Stimulated activated CD4-positive, alpha-beta T cell treated with anti-CD3 and anti-CD28 coated beads, TNF-alpha, amount 100 ng/mL, for 48 hours (primary cell): ENCODE measurements at regions not wholly inside any gene's neighbourhood (a gene's known extent, or its start where the extent isn't known, plus 50 kb on each side); places are given as distances from the start of the nearest gene placed in this dataset.
"Not testable (repeated sequence)": the region's sequence is repeated elsewhere in the genome, so short reads cannot be mapped to it uniquely, and the experiment has no call there.

Source experiments
- DNase-seq, 3 donors: peaks; one replicate each; pipeline ENCODE4 v3.0.0-alpha.2; 2020; ENCODE audit warnings: low read depth in 3 of 3

DNA sequence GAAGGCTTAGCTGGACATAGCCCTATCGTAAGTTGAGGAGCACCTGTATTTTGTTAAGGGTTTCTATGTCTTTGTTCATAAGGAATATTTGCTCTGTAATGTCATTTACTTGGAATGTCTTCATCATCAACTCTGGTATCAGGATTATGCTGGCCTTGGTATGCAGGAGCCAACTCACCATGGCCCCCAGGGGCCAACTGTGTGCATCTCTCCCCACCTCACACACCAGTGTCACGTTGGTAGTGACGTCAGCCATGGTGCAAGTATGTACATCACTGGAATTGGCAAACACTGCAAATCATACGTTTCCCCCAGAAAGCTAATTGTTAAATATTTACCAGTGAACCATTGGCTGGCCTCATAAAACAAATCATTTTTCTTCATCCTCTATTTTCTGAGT is 70.8 kb downstream of the YTHDF1 start:
- no peak for DNase-seq

DNA sequence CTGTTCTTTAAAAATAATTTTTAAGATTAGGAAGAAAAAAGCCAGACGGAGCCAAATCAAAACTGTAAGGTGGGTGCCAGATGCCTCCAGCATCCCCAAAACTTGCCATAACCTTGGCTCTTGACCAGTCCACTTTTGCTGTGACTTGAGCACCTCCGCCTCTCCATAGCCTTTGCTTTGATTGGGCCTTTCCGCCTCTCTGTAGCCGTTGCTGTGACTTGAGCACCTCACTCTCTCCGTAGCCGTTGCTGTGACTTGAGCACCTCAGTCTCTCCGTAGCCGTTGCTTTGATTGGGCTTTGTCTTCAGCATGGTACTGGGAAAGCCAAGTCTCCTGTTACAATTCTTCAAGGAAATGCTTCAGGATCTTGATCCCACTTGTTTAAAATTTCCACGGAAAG is 73.0 kb downstream of the YTHDF1 start:
- DNase-seq, result no peak

DNA sequence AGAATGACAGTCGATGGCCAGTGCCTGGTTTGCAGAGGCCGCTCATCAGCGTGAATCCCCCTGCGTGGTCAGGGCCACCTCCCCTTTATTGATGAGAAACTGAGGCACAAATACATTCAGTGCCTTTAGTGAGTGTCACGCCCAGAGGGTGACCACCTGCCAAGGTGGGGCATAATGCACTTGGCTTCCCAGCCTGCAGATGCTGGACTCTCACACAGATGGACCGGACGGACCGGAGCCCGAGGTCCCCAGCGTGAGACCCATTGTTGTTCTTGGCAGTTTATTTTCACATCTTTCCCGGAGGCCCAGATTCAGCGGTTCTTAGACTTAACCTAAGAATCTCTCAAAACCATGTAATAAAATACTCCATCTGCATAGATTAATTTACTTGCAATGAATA is 74.4 kb downstream of the YTHDF1 start:
- no peak for DNase-seq

DNA sequence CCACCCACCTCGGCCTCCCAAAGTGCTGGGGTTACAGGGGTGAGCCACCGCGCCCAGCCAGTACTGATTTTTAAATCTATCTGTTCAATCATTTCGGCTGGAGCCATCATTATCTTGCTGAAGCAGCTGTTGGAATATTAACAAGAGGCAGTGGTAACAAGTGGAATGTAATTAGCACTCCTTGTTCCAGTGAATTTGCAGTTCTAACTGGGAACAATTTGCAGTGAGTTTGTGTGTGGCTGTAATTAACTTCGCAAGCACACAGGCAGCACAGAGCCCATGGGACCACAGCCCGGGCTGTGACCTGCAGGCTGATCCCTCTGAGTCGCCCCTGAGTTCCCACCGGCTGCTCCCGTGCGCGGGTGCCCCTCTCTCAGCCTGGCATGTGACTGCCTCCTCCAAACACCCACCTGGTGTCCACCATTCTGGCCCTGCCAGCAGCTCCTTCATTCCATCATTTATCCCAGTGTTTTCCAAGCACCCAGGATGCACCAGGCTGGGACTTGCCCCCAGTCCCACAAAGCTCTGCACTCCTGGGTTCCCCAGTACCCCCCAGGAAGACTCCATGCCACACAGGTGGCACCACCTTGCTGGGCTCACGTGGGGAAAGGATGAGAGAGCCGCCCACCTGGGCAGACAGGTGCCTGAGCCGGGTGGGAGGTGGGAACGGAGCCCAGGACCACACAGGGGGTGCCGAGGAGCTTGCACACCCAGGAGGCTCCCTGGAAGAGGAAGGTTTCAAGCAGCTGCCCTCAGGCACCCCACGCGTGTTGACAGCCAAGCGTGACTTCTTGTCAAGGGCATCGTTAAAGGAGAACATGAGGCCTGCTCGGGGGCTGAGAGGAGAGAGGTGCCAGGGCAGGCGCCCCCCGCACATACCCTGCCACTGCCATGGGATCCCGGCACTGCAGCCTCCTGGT is 75.2 kb downstream of the YTHDF1 start:
- no peak for DNase-seq

DNA sequence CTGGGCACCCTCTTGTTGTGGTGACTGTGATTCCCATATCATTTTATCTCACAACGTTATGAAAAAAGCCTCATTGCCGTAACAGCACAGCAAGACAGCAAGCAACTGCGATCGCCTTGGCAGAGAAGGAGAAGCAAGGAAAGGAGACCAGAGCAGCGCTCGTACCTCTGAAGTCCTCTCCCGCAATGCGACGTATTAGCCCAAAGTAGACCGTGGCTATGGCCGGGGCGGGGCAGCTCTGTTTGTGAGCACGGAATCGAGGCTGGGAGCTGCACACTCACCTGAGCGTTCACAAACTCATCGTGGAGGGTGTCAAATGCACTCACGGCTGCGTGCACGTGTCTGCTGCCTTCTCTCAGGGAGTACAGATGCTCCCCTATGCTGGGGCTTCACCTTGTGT is 76.1 kb downstream of the YTHDF1 start:
- DNase-seq, result no peak

DNA sequence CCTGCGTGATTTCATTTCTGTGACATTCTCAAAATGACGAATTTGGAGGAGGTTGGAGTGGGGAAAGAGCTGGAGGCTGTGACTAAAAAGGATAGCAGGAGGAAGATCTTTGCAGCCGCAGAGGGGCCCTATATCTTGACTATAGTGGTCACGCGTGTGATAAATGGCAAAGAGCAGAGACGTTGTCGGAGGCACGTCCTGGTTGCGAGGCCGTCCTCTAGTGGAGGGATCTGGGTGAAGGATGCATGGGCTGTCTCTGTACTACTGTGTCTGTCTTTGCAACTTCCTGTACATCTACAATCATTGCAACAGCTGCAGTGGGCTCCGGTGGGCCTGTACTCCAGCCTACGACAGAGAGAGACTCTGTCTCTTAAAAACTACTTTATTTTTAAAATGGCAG is 76.6 kb downstream of the YTHDF1 start:
- DNase-seq, result no peak

DNA sequence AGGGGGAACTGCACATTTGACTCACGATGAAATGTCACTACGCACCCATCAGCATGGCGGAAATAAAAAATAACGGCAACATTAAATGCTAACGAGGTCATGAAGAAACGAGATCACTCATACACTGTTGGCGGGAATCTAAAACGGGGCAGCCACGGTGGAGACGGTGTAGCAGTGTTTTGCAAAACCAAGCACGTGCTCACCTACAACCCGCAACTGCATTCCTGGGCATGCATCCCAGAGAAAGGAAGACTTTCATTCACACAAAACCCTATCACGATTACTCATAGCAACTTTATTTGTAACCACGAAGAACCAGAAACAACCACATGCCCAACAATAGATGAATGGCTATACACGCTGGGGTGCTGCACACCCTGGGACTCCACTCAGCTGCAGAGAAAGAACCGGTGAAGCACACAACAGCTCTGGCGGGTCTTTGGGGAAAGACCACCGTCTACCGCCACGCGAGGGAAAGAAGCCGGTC is 77.0 kb downstream of the YTHDF1 start:
- no peak for DNase-seq

DNA sequence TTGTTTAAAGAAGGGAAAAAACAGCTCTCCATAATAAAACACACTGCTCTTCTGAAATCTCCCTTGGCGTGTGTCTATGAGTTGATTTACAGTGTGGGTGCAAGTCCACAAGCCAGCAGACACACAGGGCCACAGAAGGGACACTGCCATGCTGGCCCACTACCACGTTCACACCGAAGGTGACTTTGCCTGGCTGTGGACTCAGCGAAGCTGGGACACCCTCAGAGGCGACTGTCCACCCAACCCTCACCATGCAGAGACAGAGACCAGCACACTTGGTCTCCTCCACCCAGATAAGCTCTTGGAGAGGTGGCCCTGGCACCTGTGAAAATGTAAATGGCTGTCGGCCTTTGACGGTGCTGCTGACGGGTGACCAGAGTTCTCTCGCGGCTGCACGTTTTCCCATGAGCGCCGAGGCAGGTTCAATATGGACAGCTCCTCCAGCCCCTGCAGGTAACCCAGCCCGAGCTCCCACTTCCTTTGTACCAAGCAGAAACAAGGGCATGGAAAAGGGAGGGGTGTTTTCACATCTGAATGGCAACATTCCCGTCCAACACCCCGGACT is 78.0 kb downstream of the YTHDF1 start:
- no peak for DNase-seq

DNA sequence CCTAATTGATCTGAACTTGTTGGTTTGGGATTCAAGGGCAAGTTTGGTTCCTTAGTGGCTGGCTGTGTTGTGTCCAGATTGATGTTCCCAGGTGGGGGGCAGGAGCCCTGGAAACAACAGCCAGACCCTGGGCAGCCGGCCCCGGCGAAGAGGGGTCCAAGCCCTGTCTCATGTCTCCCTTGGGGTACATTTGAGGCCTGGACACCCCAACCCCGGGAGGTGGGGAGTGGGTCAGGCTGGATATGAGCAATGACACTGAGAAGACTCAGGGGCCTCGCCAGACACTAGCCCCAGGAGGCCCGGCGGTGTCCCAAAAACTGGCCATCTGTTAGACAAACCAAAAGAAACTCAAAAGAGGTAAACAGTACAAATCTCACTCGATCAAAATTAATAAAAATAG is 79.6 kb downstream of the YTHDF1 start:
- no peak for DNase-seq

DNA sequence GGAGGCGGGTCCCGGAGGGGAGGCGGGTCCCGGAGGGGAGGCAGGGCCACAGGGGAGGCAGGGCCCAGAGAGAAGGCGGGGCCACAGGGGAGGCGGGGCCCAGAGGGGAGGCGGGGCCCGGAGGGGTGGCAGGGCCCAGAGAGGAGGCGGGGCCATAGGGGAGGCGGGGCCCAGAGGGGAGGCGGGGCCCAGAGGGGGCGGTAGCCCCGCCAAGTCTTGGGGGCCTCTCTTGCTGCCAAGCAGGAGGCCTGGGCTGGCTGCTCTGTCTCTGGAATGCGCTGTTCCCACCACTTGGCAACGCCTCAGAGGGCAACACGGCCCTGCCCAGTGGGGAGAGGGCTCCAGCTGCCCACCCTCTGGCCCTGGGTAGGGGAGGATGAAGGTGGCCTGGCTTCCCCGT is 80.5 kb downstream of the YTHDF1 start:
- DNase-seq, result peak in 1 of 3 donors; percentile 20

DNA sequence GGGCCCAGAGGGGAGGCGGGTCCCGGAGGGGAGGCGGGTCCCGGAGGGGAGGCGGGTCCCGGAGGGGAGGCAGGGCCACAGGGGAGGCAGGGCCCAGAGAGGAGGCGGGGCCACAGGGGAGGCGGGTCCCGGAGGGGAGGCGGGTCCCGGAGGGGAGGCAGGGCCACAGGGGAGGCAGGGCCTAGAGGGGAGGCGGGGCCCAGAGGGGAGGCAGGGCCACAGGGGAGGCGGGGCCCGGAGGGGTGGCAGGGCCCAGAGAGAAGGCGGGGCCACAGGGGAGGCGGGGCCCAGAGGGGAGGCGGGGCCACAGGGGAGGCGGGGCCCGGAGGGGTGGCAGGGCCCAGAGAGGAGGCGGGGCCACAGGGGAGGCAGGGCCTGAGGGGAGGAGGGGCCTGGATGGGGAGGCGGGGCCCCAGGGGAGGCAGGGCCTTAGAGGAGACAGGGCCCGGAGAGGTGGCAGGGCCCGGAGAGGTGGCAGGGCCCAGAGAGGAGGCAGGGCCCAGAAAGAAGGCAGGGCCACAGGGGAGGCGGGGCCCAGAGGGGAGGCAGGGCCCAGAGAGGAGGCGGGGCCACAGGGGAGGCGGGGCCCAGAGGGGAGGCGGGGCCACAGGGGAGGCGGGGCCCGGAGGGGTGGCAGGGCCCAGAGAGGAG is 81.1 kb downstream of the YTHDF1 start:
- not testable (repeated sequence) for DNase-seq

DNA sequence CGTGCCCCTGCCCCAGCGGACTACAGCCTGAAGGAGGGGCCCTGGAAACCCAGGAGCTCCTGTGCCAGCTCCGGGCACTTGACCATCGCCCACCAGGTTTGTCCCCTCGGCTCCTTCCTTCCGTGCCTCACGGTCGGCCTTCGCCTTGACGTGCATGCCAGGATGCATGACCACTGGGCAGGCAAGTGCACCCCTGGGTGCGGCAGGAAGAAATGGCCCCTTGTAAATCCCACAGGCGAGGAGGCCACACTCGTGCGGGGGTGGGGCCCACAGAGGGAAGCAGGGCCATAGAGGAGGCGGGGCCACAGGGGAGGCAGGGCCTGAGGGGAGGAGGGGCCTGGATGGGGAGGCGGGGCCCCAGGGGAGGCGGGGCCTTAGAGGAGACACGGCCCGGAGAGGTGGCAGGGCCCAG is 81.7 kb downstream of the YTHDF1 start:
- DNase-seq, result no peak

DNA sequence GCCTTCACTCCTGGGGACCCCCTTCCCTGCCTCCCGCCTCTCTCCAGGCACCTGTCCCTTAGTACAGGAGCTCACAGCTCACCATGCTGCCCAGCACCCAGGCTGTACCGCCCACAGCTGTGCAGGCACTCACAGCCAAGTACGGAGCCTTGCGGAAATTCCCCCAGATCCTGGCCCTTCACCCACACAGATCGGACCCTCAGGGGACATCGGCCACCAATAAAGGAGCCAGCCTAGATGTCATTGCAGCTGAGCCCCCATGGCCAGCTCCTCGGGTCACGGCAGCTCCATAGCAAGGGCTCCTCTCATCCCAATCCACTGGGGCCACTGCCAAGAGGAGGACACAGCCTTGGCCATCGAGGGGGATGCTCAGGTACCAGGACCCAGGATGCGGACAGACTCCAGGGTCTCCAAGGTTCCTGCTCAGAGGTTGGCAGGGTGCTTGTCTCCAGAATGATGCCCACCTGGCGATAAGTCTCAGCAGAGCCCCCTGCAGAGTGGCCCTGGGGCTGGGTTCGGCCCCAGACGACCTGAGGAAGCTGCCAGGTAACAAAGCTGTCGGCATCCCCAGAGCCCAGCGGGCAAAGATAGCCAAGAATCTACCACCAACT is 82.3 kb downstream of the YTHDF1 start:
- DNase-seq, result no peak

DNA sequence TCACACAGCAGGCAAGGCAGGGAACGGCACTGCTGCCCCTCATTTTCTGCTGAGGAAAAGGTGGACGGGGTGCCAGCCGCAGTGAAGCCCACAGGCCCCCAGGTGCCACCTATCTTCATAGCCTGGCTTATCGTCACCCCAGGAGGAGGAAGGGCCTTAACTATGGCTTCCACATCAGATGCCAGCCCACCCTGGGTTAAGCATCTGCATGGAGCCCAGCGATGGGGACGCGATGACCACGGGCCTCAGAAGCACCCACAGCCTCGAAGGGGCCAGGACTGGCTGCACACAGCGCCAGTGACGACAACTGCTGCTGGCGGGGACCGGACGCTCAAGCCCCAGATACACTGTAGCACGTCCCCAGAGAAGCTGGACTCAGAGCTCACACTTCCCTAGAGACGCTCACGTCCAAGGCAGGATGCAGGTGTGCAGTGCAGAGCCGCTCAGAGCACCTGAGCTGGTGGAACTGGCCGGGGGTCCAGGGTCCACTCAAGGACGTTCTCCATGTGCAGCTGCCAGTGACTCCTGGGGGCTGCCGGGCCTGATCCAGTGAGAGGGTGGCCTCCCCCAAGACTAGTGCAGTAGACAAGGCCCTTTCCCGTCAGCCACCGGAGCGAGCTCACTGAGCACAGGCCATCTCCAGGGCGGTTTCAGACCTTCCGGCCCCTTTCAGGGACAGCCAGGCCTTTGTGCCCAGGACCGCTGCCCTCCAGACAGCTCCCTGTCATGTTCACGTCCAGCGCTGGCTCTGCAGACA is 83.0 kb downstream of the YTHDF1 start:
- DNase-seq, result no peak

DNA sequence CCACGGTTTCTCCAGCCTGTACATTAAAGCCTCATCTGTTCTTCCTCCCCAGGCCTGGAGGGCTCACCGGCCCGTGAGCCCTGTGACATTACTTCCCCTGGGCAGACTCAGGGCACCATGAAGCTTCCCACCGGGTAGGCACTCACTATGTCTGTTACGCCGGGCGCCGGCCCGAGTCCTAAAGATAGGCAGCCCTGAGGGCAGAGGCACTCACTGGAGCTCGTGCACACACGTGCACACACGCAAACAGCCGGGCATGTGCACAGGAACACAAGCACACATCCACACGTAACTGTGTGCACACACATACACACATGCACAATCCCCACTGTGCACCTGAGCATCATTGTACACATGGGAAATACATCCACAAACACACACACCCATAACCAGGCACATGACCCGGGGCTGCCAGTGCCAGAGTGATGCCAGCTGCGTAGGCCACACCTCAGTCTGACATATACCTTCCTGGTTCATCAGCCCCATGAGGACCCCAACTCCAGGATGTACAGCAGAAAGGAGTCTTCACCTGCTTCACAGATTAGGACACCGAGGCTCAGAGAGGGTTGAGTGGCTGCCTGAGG is 83.7 kb downstream of the YTHDF1 start:
- no peak for DNase-seq

DNA sequence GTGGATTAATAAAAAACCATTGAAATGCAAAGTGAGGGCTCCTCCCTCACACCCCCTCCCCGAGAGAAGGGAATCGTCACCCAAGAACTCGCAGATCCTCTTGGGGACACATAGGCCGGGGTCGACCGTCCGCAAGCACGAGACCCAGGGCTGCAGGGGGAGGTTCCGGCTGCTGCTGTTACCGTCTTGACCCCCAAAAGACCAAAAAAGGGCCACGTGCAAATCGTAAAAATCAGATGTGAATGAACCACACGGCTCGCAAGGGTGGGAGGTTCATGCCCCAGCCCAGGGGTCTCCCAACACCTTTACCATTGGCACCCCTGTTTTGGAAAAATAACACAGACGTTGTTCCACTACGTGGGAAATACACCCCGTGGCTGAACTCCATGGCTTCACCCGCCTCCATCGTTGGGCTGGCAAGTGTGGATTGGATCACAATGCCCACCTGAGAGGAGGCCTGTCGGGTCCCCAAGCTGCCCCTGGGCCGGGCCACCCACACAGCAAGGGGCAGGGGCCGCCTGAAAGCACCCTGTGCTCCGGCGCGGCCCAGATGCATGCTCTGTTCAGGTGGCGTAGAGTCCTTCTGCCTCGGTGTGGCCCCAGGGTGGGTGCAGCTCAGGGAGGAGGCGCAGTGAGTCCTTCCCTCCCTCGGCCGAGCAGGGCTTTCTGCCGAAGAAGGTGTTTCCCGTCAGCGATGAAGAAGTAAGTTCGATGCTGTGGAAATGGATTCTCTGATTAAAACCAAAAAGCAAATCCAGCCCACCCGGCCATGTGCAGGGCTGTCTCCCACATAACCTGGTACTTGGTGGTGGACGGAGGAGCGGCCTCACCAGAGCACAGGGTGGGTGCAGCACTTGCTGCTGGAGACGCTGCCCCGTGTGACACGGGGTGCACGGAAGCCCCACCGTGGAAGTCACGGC is 85.0 kb downstream of the YTHDF1 start:
- no peak for DNase-seq

DNA sequence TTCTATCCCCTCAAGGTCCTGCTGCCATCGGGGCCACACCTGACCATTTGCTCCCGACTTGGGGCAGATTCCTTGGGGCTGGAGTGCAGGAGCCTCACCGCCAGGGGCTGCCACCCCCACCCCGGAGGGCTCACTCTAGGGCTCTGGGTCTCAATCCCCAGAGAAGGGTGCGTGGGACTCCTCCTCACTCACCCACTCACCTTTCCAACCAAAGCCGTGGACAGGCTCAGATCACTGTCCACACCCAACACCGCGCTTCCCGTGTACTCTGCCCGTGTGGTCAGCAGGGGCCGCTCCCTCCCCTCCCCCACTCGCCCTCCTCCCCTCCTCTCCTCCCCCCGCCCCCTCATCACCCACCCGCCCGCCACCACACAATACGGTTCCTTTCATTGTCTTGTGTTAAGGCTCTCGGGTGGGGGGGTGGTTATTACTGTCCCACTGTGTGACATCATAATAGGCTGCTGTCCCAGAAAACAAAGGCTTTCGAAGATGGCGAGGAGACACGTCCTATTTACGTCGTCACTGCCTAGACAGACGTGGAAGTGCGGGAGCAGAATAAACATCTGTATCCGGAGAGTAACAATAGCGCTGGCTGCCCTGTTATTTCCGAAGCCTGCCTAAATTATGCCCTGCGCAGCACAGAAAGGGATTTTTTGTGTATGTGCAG is 85.8 kb downstream of the YTHDF1 start:
- no peak for DNase-seq

DNA sequence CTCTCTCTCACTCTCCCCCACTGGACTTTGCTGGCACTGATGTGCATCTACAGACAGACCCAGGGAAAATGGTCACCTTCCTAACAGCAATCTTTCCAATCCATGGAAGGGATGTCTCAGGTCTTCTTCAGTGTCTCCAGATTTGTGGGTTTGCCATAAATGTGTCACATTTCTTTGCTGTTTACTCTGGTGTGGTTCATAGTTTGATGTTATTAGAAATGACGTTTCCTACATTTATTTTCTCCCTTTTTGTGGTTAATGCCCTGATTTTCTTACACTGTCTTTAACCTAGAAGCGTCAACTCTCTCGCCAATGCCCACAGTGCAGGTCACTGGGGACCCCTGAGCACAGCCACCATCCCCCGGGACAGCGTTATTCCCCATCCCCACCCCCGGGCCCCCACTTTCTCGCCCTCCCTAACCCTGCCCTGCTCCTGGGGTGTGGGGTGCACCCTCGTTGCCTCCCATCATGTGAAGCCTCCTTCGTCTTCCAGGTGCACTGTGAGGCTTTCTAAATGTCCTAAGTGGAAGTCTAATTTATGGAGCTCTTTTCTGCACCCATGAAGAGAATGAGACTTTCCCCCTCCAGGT is 86.5 kb downstream of the YTHDF1 start:
- no peak for DNase-seq

DNA sequence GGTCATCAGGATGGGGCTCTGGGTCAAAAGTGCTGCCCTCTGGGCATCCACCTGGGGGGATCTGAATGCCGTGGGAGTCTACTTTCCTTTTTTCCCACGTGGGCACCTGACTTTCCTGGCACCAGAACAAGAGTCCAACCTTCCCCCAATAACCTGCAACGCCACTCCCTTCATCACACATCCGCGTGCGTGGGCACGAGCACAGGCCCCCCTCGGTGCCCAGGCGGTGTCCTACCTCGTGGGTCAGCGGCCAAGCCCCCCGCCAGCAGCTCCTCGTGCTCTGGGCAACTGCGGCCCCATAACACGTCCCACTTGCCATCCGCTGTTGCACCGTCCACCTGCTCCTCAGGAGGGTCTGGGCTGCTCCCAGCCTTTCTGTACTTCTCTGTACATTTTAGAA is 87.0 kb downstream of the YTHDF1 start:
- DNase-seq, result no peak
